ENCODE measurements at regions not wholly inside any gene's neighbourhood (a gene's known extent, or its start where the extent isn't known, plus 50 kb on each side); places are given as distances from the start of the nearest gene placed in this dataset.

DNA sequence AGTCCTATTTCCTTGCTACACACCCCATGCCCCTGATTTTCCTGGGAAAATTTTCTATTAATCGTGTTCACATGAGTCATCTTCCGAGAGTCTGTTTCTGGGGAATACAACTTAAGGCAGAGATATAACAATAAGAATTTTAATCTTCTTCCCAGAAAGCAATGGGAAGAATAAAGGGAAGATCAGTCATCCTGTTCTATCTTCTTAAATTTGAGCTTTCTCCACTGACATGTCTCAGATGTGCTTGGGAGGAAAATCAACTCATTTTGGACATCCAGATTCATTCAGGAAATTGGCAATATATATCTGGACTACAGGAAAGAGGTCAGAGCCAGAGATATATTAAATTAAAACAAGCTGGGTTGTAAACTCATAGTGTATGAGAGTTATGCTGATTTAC is 62.3 kb upstream of the SPAG16 start:
- DNase-seq (ENCODE audit: low read depth): no peak
- no peak for TF ChIP-seq CTCF (conservative IDR thresholded peaks at IDR 0.05; ENCODE audit: low read depth, low read length)
- H3K4me3 ChIP-seq (ENCODE audit: low read length): no peak overlapping the region

- no peak overlapping the region for H3K4me3 ChIP-seq (ENCODE audit: low read length)
- DNase-seq (ENCODE audit: low read depth): no peak
- no peak for TF ChIP-seq CTCF (conservative IDR thresholded peaks at IDR 0.05; ENCODE audit: low read depth, low read length)
Observed at GRCh38 chr2:213224366-213224765, 59.9 kb upstream of the SPAG16 start.

DNA sequence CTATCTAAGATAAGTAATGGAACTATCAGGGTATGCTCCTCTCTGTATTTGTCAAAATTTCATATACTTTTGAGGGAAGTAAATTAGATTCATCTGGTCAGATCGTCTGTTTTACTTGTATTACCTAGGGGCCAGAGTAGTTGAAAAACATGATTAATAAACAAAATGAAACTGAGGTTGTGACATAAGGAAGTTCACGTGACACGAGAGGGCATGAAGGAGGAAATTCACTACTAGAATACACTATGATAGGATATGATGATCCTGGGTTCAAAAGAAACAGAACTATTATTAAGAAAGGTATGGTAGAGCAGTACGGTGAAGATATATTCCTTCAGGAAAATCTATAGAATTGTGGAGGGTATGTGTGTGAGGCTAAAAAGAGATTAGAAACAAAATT is 58.4 kb upstream of the SPAG16 start:
- H3K4me3 ChIP-seq (ENCODE audit: low read length): no peak overlapping the region
- no peak for TF ChIP-seq CTCF (conservative IDR thresholded peaks at IDR 0.05; ENCODE audit: low read depth, low read length)
- DNase-seq (ENCODE audit: low read depth): no peak

DNA sequence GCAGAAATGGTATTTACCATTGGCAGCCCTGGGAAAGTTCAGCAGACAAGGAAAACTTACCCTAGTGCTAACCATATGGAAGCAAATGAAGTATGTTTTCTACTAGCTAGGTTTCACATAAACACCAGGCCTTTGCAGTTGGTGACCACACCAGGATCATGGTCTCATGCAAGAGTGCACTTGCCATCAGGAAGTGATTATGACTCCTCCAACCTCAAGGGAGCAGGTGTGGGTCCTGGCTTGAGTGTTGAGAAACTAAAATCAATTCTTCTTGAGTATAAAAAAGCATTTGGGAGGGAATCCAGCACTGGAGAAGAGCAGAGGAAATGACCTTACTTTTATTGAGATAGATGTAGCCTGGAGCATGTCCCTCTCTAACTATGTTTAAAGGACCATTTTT is 56.8 kb upstream of the SPAG16 start:
- no peak for TF ChIP-seq CTCF (conservative IDR thresholded peaks at IDR 0.05; ENCODE audit: low read depth, low read length)
- no peak for DNase-seq (ENCODE audit: low read depth)
- H3K4me3 ChIP-seq (ENCODE audit: low read length): no peak overlapping the region

- no peak for DNase-seq (ENCODE audit: low read depth)
- TF ChIP-seq CTCF (conservative IDR thresholded peaks at IDR 0.05; ENCODE audit: low read depth, low read length): no peak
- no peak overlapping the region for H3K4me3 ChIP-seq (ENCODE audit: low read length)
Observed at GRCh38 chr2:213228638-213229037, 55.6 kb upstream of the SPAG16 start.

DNA sequence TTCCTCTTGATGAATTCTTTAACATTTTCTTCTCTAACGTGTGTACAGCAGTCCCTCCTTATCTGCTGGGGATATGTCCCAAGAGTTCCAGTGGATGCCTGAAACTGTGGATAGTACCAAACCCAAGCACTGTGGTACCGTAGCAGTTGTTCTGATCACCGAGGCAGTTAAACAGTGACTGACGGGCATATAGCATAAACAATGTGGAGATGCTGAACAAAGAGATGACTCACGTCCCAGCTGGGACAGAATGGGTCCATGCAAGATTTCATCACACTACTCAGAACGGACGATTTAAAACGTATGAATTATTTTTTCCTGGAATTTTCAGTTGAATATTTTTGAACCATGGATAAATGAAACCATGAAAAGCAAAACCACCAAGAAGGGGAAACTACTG is 54.5 kb upstream of the SPAG16 start:
- DNase-seq (ENCODE audit: low read depth): no peak
- no peak for TF ChIP-seq CTCF (conservative IDR thresholded peaks at IDR 0.05; ENCODE audit: low read depth, low read length)
- no peak overlapping the region for H3K4me3 ChIP-seq (ENCODE audit: low read length)

- no peak overlapping the region for H3K4me3 ChIP-seq (ENCODE audit: low read length)
- no peak for DNase-seq (ENCODE audit: low read depth)
- TF ChIP-seq CTCF (conservative IDR thresholded peaks at IDR 0.05; ENCODE audit: low read depth, low read length): no peak
Observed at GRCh38 chr2:213231966-213232365, 52.3 kb upstream of the SPAG16 start.
